Stimulated activated CD4-positive, alpha-beta T cell treated with anti-CD3 and anti-CD28 coated beads, Interleukin-2, amount 100 ng/mL, for 24 hours (primary cell): ENCODE measurements at regions not wholly inside any gene's neighbourhood (a gene's known extent, or its start where the extent isn't known, plus 50 kb on each side); places are given as distances from the start of the nearest gene placed in this dataset.
A peak's percentile ranks its signal among the peaks of the same experiment; 100 is the strongest.
"Not testable (repeated sequence)": the region's sequence is repeated elsewhere in the genome, so short reads cannot be mapped to it uniquely, and the experiment has no call there.

Source experiments
- DNase-seq, 2 donors: peaks; one replicate each; pipeline ENCODE4 v3.0.0-alpha.2; 2020

DNA sequence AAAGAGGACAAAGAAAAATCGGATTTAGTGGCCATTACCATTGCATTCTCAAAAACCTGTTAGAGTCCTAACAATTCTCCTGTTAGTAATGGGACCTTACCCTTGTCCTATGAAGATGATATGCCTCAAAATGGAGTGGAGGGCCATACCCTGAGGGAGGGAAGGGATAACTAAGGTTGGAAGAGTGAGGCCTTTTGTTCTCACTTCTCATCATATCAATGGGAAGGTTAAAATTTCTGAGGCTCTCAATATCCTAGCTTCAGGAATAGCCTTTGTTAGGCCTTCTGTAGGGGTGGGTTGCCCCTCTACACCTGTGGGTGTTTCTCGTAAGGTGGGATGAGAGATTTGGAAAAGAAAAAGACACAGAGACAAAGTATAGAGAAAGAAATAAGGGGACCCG, 109.4 kb upstream of the SGIP1 start:
- not testable (repeated sequence) for DNase-seq

DNA sequence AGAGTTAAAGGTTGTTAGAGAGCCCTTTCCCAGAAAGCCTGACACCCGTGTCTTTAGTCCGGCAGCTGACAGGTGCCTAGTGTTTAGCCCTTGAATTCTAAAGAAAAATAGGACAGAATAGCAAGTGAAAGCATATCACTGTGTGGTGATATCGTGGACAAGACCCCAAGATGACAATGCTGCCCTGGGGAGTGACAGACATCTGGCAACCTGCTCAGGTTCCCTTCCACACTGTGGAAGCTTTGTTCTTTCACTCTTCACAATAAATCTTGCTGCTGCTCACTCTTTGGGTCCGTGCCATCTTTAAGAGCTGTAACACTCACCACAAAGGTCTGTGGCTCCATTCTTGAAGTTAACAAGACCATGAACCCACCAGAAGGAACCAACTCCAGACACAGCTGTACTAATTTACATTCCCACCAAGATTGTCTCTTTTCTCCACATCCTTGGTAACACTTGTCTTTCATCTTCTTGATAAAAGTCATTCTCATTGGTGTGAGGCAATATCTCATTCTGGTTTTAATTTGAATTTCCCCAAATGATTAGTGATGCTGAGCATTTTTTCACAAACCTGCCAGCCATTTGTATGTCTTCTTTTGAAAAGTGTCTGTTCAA, 107.6 kb upstream of the SGIP1 start:
- no peak for DNase-seq

GRCh38 chr1:66430815-66431214, 103.1 kb upstream of the SGIP1 start:
- DNase-seq = not testable (repeated sequence)

DNA sequence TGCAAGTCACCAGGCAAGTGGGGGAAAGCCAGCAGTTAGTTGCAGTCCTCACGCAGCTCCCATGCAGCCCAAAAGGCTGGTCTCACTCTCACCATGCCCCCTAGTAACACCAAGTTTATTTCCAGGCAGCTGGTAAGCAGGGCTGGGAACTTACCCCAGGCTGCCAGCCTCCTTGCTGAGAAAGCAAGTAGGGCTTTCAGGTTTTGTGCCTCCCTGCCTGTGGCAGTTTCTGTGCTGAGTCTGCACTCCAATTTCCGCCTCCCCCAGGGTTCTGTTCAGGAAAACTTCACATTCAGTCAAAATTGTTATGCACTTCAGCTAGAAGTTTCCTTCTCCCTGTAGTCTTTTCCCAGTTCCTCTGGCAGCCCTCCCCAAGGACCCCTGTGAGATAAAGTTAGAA, 102.0 kb upstream of the SGIP1 start:
- no peak for DNase-seq

- no peak for DNase-seq
Measured at GRCh38 chr1:66433611-66434010, 100.3 kb upstream of the SGIP1 start.

- DNase-seq = no peak
Measured at GRCh38 chr1:66434096-66434495, 99.9 kb upstream of the SGIP1 start.

DNA sequence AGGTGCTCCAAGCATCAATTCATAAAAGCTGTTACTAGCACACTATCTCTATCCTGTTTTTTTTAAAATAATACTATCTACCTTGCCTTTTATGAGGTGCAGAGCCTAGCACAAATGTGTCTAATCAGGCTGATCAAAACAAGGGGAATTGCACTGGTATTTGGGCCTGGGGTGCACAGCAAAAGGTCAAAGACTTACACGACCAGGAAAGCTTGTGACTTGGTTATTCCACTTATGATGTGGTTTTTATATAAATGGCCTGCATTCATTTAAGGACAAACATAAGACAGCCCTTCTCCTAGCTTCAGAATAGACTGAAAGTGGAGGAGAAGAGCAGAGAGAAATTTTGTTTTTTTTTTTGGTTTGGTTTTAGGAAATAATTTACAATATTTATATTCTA, 98.4 kb upstream of the SGIP1 start:
- no peak for DNase-seq

GRCh38 chr1:66436378-66437135, 97.4 kb upstream of the SGIP1 start:
- peak; percentile 50 to 65 for DNase-seq

DNA sequence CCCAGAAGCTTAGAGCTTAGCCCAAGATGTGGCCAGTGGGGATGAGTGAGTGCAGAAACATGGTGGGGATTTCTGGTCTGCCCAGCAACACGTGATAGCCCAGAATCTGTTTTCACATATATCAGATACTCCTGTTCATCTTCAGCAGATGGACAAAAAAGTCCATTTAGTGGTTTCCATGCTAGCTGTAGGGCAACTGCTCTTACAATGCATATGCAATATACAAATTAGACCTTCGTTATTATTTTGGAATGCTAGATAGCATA, 96.9 kb upstream of the SGIP1 start:
- no peak for DNase-seq

DNA sequence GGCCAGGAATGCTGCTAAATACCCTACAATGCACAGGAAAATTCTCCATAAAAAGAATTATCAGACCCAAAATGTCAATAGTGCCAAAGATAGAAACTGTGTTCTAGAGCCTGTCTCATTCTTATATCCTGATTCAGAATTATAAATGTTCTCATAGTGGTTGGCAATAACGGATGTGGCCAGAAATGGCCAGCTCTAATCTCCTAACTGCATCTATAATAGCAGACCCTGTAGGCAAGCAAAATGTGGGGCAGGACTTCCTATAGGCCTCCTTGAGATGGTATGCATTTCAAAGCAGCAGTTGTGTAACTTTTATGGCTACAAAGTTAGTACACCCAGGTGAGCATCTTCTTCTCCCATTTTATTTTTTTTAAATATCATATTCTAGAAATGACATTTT, 95.9 kb upstream of the SGIP1 start:
- no peak for DNase-seq

DNA sequence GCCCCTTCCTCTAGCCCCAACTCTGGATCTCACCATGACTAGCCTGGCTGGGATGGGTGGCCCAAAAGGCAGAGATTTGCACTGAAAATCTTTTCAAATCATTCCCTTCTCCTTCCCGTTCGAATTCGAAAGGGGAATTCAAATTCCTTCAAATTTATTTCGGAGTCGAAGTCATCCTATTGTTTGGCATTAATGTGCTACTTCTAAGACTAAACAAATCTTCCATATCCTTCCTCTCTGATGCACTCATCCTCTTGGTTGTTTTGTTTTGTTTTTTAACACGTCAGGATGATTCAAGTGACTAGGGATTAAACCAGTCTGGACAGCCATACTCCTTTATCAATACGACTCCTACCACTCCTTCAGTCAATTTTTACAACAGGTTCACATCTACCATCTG, 95.5 kb upstream of the SGIP1 start:
- no peak for DNase-seq

- DNase-seq = no peak
Measured at GRCh38 chr1:66439031-66439740, 94.8 kb upstream of the SGIP1 start.

DNA sequence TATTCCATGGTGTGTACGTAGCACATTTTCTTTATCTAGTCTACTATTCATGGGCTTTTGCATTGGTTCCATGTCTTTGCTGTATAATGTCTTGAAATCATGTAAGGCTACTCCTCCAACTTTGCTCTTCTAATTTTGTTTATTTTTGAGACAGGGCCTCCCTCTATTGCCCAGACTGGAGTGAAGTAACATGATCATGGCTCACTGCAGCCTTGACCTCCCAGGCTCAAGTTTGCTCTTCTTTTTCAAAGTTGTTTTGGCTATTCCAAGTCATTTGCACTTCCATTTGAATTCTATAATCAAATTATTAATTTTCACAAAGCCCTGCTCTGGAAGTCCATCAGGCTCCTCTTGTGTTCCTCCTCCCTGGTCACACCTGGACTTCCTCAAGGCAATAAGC, 90.2 kb upstream of the SGIP1 start:
- no peak for DNase-seq

- no peak for DNase-seq
Measured at GRCh38 chr1:66444438-66445265, 89.3 kb upstream of the SGIP1 start.

GRCh38 chr1:66445492-66446181, 88.3 kb upstream of the SGIP1 start:
- DNase-seq = peak; percentile 51 to 54

DNA sequence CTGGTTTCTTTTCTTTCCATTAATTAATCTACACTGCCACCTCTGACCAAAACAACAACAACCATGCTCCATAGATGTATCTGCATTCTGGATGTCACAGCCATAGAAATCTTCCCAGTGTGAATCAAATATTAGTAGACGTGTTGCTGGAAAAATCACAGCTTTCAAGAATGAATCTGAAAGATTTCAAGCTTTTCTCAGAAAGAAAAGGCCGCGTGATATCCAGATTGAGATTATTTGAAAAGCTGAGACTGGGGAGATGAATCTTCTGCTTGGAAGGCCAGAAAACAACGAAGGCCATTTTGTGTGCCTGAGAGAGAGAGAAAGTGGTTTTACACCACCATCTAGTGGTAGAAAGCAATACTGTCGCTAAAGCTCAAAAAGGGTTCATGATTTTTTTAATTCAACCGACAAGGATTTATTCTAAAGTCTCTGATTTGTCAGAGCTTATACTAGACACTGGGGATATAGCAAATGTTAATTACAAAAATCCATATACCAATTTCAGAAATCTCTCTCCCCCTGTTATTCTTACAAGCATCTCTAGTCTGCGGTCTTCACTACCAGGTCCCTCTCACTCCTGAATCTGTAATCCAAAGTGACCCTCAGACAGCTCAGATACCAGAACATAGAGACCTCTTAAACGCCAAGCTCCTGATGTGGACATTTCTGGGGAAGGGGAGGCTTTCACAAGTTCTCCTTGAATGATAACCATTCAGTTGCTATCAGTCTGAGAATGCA, 87.5 kb upstream of the SGIP1 start:
- no peak for DNase-seq

- DNase-seq = no peak
Measured at GRCh38 chr1:66450043-66450514, 83.9 kb upstream of the SGIP1 start.

DNA sequence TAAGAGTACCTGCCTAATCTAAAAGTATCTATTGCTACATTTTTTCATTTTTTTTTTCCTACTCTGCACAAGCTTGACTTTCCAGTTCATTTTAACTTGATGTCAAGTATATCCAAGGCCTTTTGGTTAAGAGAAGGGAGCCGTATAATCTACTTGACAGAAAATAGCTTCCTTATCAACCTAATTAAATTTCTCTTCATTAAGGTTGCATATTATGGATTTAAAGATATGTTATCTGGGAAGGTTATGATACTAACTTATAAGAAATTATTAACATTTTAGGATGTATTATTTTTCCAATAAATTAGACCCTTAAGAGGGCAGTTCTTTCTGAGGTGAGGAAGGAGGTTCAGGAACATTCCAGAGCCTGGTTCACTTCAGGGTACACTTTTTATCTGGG, 83.1 kb upstream of the SGIP1 start:
- DNase-seq = no peak

- DNase-seq = no peak
Measured at GRCh38 chr1:66452162-66452561, 81.8 kb upstream of the SGIP1 start.

DNA sequence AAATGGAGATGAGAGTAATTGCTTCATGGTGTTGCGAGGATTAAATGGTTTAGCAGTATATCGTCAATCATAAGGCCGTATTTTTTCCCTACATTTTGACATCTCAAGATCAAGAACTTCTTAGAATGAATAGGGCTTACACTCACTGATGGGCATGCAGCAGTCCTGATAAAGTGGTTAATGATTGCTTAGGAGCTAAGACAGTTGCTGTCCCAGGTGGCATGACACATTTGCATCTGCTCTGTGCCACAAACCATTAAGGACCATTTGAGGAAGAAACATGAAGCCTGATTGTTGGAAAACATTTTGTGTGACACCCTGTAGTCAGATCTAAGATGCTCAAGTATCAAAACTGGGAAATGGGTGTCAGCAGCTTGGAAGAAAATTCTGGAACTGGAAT, 81.0 kb upstream of the SGIP1 start:
- no peak for DNase-seq

GRCh38 chr1:66455446-66455845, 78.5 kb upstream of the SGIP1 start:
- DNase-seq = no peak

- DNase-seq = no peak
Measured at GRCh38 chr1:66460776-66461175, 73.2 kb upstream of the SGIP1 start.
